Esophagus muscularis mucosa (tissue), 4 donors: ENCODE measurements at regions not wholly inside any gene's neighbourhood (a gene's known extent, or its start where the extent isn't known, plus 50 kb on each side); places are given as distances from the start of the nearest gene placed in this dataset.

ENCODE experiments used
- DNase-seq: peaks from one replicate; pipeline ENCODE4 v3.0.0-alpha.2; 2017; ENCODE audit errors: extremely low spot score
- H3K27ac ChIP-seq, 4 donors: fragments of 200-600 bp; sonication (generic); replicated peaks in 1 of 4; 1 replicate in 3 of 4; 2 replicates in 1 of 4; pipeline ENCODE4 v1.5.1; 2016 to 2019; ENCODE audit warnings: mild to moderate bottlenecking in 1 of 4
- H3K27me3 ChIP-seq, 4 donors: fragments of 200-600 bp; sonication (generic); one replicate each; pipeline versions ENCODE4 v1.5.1 to v1.6.0; 2016 to 2019
- H3K36me3 ChIP-seq, 4 donors: fragments of 200-600 bp; sonication (generic); one replicate each; pipeline ENCODE4 v1.5.1; 2016 to 2019
- H3K4me1 ChIP-seq, 4 donors: fragments of 200-600 bp; sonication (generic); one replicate each; pipeline ENCODE4 v1.5.1; 2016 to 2019
- H3K4me3 ChIP-seq, 4 donors: fragments of 200-600 bp; sonication (generic); 1 replicate in 2 of 4; 2 replicates in 2 of 4; pipeline ENCODE4 v1.5.1; 2016 to 2019; ENCODE audit warnings: mild to moderate bottlenecking in 4 of 4, moderate library complexity in 1 of 4
- H3K9me3 ChIP-seq, 4 donors: fragments of 200-600 bp; sonication (generic); 1 replicate in 3 of 4; 2 replicates in 1 of 4; pipeline ENCODE4 v1.5.1; 2016 to 2019
- EP300 ChIP-seq: sonication (generic); formaldehyde crosslinking; IDR thresholded peaks from one replicate; pipeline ENCODE4 v1.6.1; 2017; ENCODE audit warnings: antibody characterized with exemption
- POLR2A ChIP-seq: fragments of 450-650 bp; IDR thresholded peaks from one replicate; pipeline ENCODE4 v1.6.1; 2017; ENCODE audit warnings: antibody characterized with exemption, moderate library complexity, mild to moderate bottlenecking, low read depth
- POLR2AphosphoS5 ChIP-seq, 2 donors: sonication (generic); formaldehyde crosslinking; IDR thresholded peaks; one replicate each; pipeline ENCODE4 v1.6.1; 2017; ENCODE audit warnings: antibody characterized with exemption in 2 of 2
- WGBS: methylation state at CpG from one replicate; pipeline ENCODE4 v1.1.5; 2018; 5-methylcytosine and 5-hydroxymethylcytosine counted together
- intact Hi-C: fragments of 100-400 bp; cut with DNase I; formaldehyde crosslinking; loops from one replicate; pipeline ENCODE4 v1.15.1; 2023
- TF ChIP-seq, protein P1 (sequence below), 3 experiments: fragments of 200-600 bp in 2 of 3; fragments of 450-650 bp in 1 of 3; sonication (generic) in 2 of 3; IDR thresholded peaks; one replicate each; pipeline ENCODE4 v1.5.1; 2017 to 2019; ENCODE audit warnings: antibody characterized with exemption in 3 of 3, mild to moderate bottlenecking in 2 of 3, moderate library complexity in 1 of 3

DNA sequence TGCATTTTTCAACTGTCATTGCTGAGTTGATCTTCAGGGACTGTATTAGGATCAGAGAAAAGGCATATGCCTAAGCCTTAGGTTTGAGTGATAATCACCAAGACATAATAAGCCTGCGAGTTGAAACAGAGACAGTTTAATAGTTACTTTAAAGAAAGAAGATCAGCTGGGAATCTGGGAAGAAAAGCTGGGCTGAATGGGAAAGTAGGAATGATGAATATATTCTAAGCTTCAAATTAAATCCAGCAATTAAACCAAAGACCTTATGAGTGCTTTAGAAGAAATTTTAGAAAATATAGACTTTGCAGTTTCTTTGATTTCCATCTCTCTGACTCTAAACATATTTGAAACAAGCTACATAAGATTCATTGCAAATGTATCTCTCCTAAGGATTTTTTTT lies 222.3 kb downstream of the ENC1 start:
- no peaks in the 10 kb centered on the region for H3K9me3 ChIP-seq
- H3K4me3 ChIP-seq: no peak overlapping the region
- intact Hi-C loops: no loop called here
- no peaks in the 10 kb centered on the region for H3K27me3 ChIP-seq
- no peaks in the 10 kb centered on the region for H3K36me3 ChIP-seq
- 97% methylated on average over 1 of the region's 1 CpG for WGBS
- no peak for DNase-seq
- no peak overlapping the region for H3K27ac ChIP-seq
- no peaks in the 10 kb centered on the region for H3K4me1 ChIP-seq
- TF ChIP-seq POLR2AphosphoS5 (IDR thresholded peaks at IDR 0.05): no peak

DNA sequence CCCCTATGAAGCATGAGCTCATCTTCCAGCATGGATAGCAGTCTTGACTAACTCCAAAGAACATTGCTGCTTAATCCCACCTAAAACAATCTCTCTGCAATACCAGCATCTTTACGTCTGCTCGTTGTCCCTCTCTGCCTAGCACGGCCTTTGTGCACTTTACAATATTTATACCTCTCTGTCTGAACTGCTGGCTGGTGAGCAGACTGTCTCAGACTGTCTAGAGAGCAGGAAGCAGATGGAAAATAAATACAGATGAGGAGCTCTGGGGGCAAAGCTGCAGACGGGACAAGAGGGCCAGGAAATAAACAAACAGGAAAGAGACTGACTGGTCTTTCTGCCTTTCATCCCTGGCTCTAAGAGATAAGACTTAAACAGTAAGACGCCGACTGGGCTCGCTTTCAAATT lies 224.8 kb downstream of the ENC1 start:
- TF ChIP-seq, protein P1, sequence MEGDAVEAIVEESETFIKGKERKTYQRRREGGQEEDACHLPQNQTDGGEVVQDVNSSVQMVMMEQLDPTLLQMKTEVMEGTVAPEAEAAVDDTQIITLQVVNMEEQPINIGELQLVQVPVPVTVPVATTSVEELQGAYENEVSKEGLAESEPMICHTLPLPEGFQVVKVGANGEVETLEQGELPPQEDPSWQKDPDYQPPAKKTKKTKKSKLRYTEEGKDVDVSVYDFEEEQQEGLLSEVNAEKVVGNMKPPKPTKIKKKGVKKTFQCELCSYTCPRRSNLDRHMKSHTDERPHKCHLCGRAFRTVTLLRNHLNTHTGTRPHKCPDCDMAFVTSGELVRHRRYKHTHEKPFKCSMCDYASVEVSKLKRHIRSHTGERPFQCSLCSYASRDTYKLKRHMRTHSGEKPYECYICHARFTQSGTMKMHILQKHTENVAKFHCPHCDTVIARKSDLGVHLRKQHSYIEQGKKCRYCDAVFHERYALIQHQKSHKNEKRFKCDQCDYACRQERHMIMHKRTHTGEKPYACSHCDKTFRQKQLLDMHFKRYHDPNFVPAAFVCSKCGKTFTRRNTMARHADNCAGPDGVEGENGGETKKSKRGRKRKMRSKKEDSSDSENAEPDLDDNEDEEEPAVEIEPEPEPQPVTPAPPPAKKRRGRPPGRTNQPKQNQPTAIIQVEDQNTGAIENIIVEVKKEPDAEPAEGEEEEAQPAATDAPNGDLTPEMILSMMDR (IDR thresholded peaks at IDR 0.05): no peak
- TF ChIP-seq EP300: no peak
- TF ChIP-seq POLR2AphosphoS5 (IDR thresholded peaks at IDR 0.05): no peak
- TF ChIP-seq POLR2A: no peak
- peak; percentile 74 for DNase-seq

DNA sequence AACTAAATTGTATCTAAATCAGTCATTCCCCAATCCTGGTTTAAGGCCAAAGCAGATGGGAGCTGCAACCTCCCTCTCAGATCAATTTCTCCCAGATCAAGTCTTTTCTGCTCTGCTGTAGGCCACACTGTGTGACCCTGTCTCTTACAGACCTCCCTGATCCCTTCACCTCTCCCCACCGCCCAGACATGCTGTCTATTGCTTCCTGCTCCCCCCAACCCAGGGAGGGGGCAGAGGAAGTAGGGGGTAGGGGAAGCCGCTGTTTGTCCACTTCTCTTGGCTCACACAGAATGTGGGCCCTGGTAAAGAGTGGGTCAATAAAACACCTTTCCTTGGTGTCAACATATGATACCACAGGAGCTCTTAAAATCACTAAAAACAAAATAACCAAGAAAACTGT lies 226.3 kb downstream of the ENC1 start:
- intact Hi-C loops: no loop called here
- 71% methylated on average over 2 of the region's 2 CpGs for WGBS

More for the DNA sequence above, 224.8 kb downstream of the ENC1 start:
- WGBS: 50% methylated on average over 7 of the region's 7 CpGs
- Histone ChIP-seq H3K36me3 (no peaks in the 10 kb centered on the region), H3K27me3 (no peaks in the 10 kb centered on the region), H3K27ac (no peak overlapping the region), H3K9me3 (no peaks in the 10 kb centered on the region), H3K4me1 (no peaks in the 10 kb centered on the region), H3K4me3 (no peak overlapping the region)
- intact Hi-C loops: no loop called here

DNA sequence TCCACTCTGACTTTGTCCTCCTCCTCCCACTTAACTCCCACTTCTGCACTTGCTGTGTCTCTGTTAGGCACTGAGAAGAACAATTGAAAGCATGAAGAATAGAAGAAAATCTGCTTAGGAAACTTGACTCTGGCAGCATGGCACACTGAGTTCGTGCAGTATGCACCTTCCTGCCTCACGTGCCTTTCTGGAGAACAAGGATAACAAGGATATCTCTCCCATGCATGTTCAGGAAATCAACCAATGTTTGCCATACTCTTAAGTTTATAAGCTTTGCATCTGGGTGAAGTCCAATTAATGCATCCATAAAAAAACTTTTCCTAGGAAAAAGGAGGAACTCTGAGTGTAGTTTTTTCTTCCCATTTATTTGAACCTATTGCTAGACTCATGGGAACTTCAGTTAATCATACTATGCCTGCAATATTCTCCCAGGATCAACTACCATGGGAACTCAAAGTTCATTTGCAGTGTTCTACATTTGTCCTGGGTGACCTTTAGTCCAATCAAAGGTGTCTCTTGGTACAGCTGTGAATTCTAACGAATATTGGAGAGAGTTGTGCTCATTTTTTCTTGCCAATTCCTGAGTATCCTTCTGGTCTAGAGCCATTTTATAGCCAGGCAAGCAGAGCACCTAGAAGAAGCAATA lies 227.0 kb downstream of the ENC1 start:
- no peaks in the 10 kb centered on the region for H3K36me3 ChIP-seq
- H3K4me3 ChIP-seq: no peak overlapping the region
- no peaks in the 10 kb centered on the region for H3K4me1 ChIP-seq
- no peak for TF ChIP-seq POLR2AphosphoS5 (IDR thresholded peaks at IDR 0.05)
- TF ChIP-seq EP300: no peak
- TF ChIP-seq, protein P1 (IDR thresholded peaks at IDR 0.05): no peak
- TF ChIP-seq POLR2A: no peak
- no peaks in the 10 kb centered on the region for H3K9me3 ChIP-seq
- intact Hi-C loops: no loop called here
- 82% methylated on average over 3 of the region's 3 CpGs for WGBS
- DNase-seq: peak; percentile 87
- no peaks in the 10 kb centered on the region for H3K27me3 ChIP-seq
- H3K27ac ChIP-seq: no peak overlapping the region

More for the DNA sequence above, 226.3 kb downstream of the ENC1 start:
- H3K27ac ChIP-seq: no peak overlapping the region
- no peak for TF ChIP-seq POLR2AphosphoS5 (IDR thresholded peaks at IDR 0.05)
- TF ChIP-seq EP300: no peak
- TF ChIP-seq, protein P1 (IDR thresholded peaks at IDR 0.05): no peak
- TF ChIP-seq POLR2A: no peak
- DNase-seq: peak; percentile 64
- no peaks in the 10 kb centered on the region for H3K4me1 ChIP-seq
- H3K4me3 ChIP-seq: no peak overlapping the region
- no peaks in the 10 kb centered on the region for H3K27me3 ChIP-seq
- no peaks in the 10 kb centered on the region for H3K9me3 ChIP-seq
- no peaks in the 10 kb centered on the region for H3K36me3 ChIP-seq

DNA sequence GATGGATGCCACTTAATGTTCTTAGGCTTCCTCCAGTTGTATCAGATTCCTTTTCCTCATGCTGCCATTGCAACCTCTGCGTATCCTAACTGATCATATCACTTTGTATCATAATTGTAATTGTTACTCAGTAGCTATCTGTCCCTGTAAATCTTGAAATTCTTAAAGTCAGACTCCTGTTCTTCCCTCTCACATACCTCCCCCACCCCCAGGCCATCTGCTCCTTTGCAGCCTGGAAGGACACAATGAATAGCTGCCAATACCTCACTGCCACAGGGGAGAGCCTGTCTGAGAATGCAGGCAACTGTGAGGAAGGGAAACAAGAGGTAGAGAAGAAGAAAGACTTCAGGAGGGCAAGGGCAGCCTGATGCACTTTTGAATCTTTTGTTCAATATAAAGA lies 228.5 kb downstream of the ENC1 start:
- intact Hi-C loops: no loop called here
- Histone ChIP-seq H3K4me1 (no peaks in the 10 kb centered on the region), H3K9me3 (no peaks in the 10 kb centered on the region), H3K27me3 (no peaks in the 10 kb centered on the region), H3K27ac (no peak overlapping the region), H3K4me3 (no peak overlapping the region), H3K36me3 (no peaks in the 10 kb centered on the region)
- TF ChIP-seq, protein P1 (IDR thresholded peaks at IDR 0.05): no peak
- TF ChIP-seq POLR2A: no peak
- no peak for TF ChIP-seq EP300
- DNase-seq: peak; percentile 42
- 0% methylated on average over 1 of the region's 1 CpG for WGBS
